Transverse colon (tissue), 4 donors: ENCODE measurements at regions not wholly inside any gene's neighbourhood (a gene's known extent, or its start where the extent isn't known, plus 50 kb on each side); places are given as distances from the start of the nearest gene placed in this dataset.

Source experiments
- EP300 ChIP-seq: sonication (generic); formaldehyde crosslinking; IDR thresholded peaks from one replicate; pipeline ENCODE4 v1.6.1; 2017; ENCODE audit warnings: antibody characterized with exemption, low read depth
- POLR2A ChIP-seq: fragments of 450-650 bp; IDR thresholded peaks from one replicate; pipeline ENCODE4 v1.6.1; 2016; ENCODE audit warnings: antibody characterized with exemption, mild to moderate bottlenecking, moderate library complexity
- POLR2AphosphoS5 ChIP-seq, 3 donors: sonication (generic); formaldehyde crosslinking; IDR thresholded peaks; one replicate each; pipeline ENCODE4 v1.6.1; 2016; ENCODE audit warnings: antibody characterized with exemption in 3 of 3
- TF ChIP-seq, protein P1 (sequence below), 5 experiments: fragments of 200-600 bp in 3 of 5; fragments of 450-650 bp in 2 of 5; sonication (generic) in 3 of 5; IDR thresholded peaks; 1 replicate in 2 of 5; 2 replicates in 3 of 5; pipeline ENCODE4 v1.5.1; 2016 to 2017; ENCODE audit warnings: antibody characterized with exemption in 5 of 5, inconsistent platforms in 3 of 5, mild to moderate bottlenecking in 2 of 5, moderate library complexity in 1 of 5

DNA sequence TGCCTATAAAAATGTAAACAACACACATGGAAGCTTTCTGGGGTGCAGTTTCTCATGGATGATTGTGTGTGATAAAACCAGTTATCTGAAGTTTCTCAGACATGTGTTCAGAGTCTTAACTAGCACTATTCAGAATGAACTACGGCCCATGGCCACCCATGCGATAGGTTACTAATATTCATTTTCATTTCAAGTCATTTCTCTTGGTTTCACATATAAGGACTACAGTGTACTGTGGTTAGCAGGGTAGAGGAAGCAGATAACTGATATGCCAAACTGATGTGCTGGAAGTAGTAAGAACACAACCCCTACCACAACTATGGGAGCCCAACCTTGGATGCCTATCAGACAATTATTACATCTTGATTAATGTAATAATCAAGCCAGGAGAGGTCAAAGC, 372.1 kb downstream of the DTWD2 start:
- TF ChIP-seq, protein P1, sequence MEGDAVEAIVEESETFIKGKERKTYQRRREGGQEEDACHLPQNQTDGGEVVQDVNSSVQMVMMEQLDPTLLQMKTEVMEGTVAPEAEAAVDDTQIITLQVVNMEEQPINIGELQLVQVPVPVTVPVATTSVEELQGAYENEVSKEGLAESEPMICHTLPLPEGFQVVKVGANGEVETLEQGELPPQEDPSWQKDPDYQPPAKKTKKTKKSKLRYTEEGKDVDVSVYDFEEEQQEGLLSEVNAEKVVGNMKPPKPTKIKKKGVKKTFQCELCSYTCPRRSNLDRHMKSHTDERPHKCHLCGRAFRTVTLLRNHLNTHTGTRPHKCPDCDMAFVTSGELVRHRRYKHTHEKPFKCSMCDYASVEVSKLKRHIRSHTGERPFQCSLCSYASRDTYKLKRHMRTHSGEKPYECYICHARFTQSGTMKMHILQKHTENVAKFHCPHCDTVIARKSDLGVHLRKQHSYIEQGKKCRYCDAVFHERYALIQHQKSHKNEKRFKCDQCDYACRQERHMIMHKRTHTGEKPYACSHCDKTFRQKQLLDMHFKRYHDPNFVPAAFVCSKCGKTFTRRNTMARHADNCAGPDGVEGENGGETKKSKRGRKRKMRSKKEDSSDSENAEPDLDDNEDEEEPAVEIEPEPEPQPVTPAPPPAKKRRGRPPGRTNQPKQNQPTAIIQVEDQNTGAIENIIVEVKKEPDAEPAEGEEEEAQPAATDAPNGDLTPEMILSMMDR (IDR thresholded peaks at IDR 0.05): no peak
- TF ChIP-seq POLR2A: no peak
- TF ChIP-seq EP300: no peak
- no peak for TF ChIP-seq POLR2AphosphoS5 (IDR thresholded peaks at IDR 0.05)
